SIG-M5 treated with dmso at 0.1 percent for 504 hours (cell line): ENCODE measurements at regions not wholly inside any gene's neighbourhood (a gene's known extent, or its start where the extent isn't known, plus 50 kb on each side); places are given as distances from the start of the nearest gene placed in this dataset.

ENCODE experiments used
- DNase-seq: peaks from one replicate; lab custom pipeline; 2025; ENCODE audit not compliant: unreplicated experiment; lab: John Stamatoyannopoulos, UW

DNA sequence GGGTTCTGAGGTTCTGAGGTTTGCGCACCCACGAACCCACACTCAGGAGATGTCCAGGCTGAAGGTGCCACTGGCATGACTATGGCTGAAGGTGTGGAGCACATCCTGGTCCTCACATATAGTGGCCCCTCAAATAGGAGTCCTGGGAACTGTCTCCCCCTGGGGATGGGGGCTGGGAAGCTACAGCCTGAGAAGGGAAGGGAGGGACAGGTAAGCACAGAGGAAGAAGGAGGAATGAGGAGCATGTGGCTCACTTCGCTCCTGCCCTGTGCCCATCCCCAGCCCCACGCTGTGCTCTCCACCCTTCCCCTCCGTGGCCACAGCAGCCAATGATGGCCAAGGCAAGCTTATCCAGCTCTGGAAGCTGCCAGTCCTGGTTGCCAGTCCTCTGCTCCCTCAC, 123.9 kb upstream of the LHX1 start:
- DNase-seq = no peak

DNA sequence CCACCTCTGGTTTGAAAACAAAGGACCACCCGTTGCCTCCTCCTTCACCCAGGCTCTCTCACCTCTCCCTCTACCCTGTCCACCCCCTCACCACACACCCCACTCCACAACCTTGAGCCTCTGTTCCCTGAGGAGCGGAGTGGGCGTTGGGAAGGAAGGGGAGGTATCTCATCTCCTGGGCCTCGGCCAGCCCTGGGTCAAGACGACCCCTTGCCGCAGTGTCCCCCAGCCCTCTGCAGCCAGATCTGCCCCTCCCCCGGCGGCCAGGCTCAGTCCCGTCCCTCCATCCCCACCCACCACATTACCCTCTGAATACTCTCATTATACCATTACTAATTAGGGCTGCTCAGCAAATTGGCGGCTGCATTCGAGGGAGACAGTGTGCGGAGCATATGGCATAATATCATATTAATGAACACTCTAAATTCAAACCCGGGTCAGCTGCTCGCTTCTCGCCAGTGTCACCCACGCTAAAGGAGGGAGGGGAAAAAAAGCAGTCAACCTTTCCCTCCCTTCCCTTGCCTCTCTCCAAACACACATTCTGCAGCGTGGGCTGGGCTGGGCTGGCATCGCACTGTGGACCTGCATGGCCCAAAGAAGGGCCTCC, 123.2 kb upstream of the LHX1 start:
- DNase-seq = no peak

DNA sequence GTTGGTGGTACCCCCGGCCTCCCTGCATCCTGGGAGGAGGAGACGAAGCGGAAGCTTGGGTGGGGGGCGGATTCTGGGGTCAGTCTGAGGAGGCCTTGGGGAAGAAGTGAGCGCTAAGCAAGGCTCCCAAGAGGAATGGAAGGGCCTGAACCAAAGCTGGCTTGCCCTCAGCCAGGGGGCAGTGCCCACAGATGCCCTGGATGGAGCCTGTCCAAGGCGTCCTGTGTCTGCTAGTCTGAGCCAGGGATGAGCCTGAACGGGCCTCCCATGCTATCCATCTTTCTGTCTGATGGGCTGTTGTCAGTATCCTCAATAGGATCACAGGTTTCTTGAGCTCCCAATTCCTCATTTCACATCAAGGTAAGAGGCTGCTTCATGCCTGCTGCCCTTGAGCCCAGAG, 122.3 kb upstream of the LHX1 start:
- DNase-seq = no peak

DNA sequence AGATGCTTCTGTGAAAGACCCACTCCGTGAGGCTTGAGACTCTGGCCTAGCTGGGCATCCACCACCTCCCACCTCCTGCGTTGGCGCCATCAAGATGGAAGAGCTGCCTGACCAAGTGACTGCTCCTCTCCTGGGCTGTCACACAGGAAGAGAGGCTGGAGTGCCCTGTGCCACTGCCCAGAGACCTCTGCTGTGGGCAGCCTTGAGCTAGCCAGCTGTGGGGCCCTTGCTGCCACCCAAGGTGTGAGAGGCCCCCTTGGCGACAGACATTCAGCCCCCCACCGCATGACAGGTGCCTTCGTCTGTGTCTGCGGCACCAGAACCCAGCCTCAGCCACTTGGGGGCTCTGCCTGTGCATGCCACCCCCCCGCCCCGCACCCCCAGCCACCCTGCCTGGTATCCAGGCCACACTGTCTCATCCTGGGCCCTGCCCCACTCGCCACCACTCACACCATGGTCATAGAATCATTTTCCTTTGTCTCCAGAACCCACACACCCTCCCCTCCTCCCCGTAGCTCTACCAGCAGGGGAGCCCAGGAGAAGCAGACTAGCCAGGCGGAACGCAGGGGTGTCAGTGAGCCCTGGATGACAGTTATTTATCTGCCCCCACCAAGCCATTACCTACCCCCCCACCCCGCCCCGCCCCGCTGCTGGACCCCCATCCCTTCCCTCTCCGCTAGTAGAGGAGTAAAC, 120.9 kb upstream of the LHX1 start:
- DNase-seq = no peak

DNA sequence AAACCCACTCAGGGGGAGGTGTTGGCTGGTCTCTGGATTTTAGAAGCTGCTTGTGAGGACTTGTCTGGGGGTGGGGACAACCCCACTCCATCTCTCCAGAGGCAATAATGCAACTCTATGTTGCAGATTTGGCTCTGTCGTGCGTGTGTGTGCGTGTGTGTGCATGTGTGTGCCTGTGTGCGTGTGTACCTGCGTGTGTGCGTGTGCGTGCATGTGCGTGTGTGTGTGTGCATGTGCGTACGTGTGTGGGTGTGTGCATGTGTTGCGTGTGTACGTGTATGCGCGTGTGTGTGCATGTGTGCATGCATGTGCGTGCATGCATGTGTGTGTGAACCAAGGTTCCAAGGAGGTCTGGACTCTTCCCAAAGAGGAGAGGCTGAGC, 120.4 kb upstream of the LHX1 start:
- no peak for DNase-seq

DNA sequence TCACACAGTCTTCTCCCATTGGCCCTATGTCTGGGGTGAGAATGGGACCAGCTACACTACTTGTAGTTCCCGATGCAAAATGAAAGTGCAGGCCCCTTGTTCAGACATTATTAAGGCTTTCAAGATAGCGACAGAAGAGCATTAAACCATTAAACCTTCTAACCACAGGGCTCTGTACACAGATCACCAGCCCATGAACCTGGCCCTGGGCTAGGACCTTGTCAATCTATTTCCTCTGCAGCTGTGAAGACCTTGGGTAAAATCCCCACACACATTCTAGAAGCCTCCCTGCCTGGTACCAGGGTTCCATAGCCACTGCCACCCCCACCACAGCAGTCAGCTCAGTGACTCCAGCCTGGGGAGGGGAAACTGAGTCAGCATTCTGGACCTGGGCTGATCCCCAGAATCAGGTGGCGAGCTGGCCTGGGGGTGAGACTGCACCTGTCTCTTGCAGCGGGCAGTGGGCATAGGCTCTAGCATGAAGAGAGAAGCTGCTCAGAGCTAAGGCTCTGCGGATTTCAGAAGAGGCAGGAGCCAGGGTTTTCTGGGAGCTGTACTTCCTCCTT, 119.7 kb upstream of the LHX1 start:
- DNase-seq = no peak

DNA sequence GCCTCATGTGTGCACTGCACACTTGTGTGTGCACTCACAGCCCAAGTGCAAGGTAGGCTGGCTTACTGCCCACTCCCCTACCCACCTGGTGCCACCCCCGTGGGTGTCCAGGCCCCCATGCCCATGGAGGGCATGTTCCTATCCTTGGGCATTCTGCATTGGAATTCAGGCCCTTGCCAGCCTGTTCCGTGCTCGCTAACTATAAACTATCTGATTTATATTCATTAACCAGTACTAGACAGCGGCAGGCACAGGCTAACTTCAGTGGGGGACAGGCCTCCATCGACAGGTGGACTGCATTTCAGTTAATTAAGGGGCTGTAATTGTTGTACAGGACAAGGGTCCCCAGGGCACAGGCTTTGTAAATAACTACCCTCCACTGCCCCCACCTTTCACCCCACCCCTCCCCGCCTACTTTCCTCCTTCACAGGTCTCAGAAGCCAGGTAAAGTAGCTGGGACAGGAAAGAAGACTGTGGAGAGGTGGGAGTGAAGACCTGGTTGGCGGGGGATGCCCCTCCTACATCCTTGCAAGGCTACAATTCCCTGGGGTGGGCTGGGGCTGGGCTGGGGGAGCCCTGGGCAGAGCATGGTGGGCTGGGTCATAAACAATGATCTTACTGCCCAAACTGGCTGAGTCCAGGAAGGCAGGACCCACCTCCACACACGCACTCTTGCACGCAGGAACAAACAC, 119.0 kb upstream of the LHX1 start:
- no peak for DNase-seq

DNA sequence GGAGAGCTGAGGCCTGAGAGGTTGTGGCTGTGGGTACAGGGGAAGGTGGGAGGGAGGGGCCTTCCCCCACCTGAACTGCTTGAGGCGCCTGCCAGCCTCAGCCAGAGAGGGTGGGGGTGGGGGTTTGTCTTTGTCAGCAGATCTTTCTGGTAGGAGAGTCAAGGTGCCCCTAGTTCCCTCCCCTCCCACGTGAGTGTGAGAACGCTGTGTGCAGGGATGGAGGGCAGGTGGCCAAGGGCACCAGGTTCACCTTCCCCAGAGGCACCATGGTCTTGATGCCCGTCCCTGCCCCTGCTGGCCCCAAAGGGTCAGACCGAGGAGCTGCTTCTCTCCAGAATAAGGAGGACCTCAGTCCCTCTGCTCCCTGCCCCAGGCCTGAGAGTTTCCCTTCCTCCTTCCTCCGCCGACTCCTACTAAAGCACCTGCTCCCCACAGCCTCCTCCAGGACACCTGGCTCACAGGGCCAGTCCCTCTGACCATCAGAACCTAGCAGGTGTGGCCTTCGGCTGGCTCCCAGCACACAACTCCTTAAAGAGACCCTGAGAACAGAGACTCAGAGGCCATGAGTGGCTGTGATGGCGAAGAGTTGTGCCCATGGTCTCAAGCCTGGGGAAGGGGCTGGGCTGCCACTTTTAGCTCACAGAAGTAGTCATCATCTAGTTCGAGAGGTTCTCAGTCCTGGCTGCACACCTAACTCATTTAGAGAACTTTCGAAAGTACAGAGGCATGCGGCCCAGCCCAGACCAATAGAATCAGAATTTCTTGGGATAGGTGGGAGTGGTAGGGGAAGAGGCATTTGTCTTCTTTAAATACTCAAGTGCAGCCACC, 113.2 kb upstream of the LHX1 start:
- no peak for DNase-seq

DNA sequence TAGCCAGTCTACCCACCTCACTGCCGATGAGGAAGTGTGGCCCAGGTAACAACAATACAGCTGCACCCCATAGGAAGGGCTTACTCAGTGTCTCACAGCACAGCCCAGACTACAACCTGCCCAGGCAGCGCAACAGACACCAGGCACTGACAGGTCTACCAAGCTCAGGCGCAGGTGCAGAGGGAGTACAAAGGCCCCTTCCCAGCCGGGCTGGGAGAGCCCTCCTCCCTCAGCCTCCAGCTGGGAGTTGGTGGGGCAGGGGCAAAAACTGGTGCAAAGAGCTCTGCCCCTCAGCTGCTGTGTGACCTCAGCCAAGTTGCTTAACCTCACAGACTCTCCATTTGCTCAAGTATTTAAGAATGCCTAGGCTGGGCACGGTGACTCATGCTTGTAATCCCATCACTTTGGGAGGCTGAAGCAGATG, 112.6 kb upstream of the LHX1 start:
- no peak for DNase-seq

DNA sequence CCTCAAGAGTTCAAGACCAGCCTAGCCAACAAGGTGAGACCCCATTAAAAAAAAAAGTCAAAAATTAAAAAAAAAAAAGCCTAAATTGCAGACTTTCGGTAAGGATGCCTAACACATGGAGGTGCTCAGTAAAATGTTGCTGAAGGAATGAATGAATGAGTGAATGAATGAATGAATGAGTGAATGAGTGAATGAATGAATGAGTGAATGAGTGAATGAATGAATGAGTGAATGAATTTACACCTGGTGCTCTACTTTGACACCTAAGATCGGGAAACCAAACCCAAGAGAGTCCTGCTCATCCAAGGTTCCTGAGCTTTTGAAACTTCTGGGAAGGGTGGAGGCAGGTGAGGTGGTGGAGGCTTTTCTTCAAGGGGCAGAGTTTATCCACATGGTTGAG, 112.2 kb upstream of the LHX1 start:
- no peak for DNase-seq

DNA sequence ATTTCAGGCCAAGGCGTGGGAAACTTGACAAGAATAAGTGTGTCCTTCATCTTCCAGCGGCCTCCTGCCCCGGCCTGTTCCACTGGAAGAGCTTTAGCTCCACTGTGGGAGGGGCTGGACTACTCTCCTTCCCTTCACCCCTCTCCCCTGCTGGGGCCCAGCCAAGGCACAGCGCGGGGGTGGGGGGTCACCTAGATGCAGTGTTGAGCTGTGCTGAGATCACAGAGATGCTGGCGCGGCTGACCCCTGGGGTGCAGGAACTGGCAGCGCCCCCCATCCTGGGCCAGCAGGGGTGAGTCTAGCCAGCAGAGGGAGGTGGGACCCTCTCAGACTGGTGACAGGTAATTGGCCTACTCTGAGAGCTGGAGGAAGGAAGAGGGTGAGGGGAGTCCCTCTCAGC, 111.8 kb upstream of the LHX1 start:
- DNase-seq = no peak

DNA sequence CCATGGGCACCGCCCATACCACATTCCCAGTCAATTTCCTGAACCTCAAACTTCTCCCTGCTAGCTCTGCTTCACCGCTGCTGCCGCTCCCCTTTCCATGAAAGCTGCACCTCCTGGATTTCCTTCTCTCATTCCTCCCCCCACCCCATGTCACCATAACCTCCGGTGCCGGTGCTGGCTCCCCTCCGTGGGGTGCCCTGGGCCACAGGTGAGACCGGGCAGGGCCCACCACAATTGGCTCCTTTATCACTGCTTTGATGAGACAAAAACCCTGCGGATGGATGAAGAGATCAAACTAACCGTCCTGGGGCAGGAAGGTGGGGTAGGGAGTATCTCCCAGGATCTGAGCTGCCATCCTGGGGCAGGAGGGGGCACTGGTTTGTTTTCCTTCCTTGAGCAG, 111.3 kb upstream of the LHX1 start:
- DNase-seq = no peak

DNA sequence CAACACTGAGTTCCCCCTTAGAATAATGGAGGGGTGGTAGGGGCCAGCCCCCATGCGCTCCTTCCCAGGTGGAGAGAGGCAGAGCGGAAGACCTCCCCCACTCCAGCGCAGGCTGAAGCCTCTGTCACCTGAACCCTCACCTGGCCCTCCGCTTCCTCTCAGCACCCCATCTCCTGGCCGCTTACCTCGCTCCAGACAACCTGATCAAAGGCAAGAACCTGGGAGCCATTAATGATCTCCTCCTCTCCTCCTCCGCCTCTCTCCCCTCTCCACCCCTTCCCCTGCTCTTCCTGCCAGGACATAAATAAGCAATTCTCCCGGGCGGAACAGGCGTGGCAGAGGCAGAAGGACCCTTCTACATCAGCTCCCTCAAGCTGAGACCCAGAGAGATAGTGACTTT, 110.2 kb upstream of the LHX1 start:
- no peak for DNase-seq

DNA sequence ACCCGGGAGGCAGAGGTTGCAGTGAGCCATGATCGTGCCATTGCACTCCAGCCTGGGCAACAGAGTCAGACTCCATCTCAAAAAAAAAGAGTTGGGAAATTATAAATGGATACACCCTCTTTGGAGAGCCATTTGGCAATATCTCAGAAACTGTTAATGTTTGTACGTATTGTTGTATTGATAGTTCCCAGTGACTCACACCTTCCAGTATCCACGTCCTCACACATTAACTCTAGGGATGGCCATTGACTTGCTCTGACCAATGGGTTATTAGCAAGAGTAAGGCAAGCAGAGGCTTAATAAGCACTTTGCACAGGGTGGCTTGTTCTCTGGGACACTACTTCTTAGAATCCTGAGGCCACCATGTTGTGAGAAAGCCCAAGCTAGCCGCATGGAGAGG, 107.6 kb upstream of the LHX1 start:
- no peak for DNase-seq

DNA sequence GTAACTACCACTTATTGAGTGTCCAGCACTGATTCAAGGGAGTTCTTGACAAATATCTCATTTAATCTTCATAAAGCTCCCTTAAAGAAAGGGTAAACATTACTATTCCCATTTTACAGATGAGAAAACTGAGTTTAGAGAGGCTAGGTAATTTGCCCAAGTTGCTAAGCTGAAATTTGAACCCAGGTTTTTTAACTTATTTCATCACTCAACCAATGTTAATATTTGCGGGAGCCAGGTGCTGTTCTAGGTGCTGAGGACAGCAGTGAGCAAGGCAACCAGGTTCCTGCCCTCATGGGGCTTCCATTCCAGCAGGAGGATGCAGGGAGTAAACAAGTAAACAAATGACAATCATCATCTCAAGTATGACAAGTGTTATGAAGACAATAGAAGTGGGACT, 104.0 kb upstream of the LHX1 start:
- DNase-seq = no peak

DNA sequence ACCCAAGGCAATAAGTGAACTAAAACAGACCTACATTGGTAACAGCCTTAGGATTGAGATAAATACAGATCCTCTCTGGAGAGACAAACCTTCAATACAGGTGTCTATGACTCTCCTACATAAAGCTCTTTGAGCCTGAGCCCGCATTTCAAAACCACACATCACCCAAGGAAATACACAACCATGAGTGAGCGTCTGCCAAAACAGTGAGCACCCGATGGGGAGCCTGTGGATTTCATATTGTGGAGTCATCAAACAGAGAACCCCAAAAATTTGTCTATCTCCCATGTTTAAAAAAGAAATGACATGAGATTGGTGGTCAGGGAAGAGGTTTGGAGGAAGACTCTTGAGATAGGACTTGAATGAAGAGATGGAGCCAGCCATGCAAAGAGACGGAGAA, 102.2 kb upstream of the LHX1 start:
- no peak for DNase-seq

DNA sequence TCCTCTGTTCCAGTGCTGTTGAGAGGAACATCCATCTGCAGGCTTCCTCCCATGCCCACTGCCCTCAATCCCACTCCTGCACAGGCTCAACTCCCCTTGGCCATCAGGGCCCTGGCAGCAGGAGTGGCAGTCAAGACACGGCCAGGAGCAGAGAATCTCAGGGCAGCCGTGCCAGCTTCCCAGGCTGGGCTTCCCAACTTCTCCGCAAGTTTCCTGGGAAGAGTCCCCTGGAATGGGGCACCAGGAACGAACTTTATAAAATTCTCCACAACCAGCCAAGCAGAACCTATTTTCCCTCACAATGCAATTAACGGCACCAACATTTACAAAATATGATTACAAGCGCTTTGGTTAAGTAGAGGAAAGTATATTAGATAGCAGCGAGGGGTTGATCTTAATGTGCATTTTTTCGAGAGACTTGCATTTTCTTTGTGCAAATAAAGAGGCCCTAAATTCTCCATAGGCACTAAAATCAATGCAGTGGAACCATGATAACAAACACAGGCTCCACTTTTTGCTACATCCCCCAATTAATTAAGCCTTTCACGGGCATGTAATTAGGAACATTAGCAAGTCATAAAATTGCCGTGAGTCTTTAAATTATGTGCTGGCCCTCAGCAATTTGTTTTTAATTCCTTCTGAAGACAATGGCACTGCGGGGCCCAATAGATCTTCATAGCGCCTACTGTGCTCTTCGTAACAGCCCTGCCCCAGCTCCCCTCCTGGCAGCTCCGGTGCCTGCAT, 99.9 kb upstream of the LHX1 start:
- no peak for DNase-seq

DNA sequence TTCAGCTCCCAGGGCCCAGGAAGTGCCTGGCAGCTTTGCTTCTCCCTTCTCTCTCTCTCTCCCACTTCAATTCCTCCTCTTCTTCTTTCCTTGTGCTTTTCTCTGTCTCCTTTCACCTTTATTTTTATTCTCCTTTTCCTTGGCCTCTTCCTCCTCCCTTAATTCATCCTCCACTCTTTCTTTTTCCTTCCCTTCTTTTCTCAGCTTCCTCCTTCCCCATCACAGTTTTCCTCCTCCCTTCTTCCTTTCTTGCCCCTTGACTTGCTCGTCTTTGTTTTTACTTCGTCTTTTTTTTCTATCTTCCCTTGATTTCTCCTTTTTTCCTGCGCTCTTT, 99.4 kb upstream of the LHX1 start:
- no peak for DNase-seq

DNA sequence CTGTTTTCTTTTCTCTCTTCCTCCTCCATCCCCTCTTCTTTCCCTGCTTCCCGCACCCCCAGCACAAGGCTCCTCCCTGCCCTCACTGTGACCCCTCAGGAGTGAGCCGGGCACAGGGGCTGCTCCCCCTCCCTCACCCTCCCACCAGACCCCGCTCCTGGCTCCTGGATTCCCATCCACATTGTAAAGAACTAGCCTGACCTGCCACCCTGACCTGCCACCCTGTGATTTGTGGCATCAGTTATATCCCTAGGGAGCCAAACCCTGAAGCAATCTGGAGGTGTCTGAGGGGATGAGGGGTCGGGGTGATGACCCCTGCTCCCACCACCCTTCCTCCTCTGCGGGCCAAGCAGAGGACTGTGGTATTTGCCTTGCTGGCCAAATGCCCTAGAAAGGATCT, 98.0 kb upstream of the LHX1 start:
- no peak for DNase-seq

DNA sequence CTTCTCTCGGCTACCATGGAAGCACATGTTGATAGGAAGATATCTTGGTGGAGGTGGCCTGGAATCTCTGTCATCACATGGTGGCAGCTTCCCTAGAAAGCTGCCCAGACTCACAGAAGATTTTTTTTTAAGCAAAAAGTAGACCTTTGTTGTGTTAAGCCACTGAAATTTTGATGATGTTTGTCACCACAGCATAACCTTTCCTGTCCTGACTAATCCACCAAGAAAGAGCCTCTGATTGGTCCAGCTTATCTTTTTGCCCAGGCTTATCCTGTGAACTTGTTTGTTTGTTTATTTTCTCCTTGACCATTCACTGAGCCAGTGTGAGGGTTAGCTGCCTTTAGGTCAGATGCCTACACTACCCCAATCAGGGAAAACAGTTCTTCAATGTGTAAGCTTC, 96.5 kb upstream of the LHX1 start:
- DNase-seq = no peak

DNA sequence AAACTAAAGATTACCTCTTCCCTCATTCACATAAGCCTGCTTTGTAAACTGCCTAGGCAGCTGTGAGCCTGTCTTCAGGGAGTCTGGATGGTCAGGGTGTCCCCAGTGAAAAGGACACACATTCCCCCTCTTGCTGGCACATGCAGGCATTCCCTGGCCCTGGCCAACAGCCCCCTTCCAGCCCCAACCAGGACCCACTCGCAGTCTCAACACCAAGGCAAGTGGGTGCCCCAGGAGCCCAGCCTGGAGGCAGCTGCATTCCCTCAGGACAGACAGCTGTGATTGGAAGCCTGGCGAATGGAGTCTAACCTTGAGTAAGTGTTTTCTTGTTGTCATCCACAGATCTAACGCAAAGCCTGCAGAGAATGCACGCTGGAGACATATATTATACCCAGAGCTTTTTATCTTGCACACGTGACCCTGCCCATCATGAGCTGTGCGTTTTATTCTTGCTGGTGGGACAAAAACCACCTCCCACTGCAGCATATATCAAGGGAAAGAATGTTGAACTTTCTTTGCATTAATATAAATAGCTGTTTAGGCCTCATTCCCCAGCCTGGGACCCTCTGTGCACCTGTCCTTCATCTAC, 95.0 kb upstream of the LHX1 start:
- no peak for DNase-seq
